Neural crest cell (in vitro differentiated cells): ENCODE measurements at regions not wholly inside any gene's neighbourhood (a gene's known extent, or its start where the extent isn't known, plus 50 kb on each side); places are given as distances from the start of the nearest gene placed in this dataset.

Source experiments
- DNase-seq: peaks from one replicate; pipeline ENCODE4 v3.0.0; 2021; ENCODE audit warnings: low read depth, mixed read lengths, low spot score
- H3K27ac Mint-ChIP-seq: one replicate; pipeline ENCODE4 v1.8.0; 2021; ENCODE audit warnings: mild to moderate bottlenecking, mixed read lengths; ENCODE audit not compliant: unreplicated experiment
- H3K27me3 Mint-ChIP-seq: 2 replicates; pipeline ENCODE4 v1.8.0; 2021; ENCODE audit warnings: low read depth, mild to moderate bottlenecking, mixed read lengths
- H3K36me3 Mint-ChIP-seq: 2 replicates; pipeline ENCODE4 v1.8.0; 2021; ENCODE audit warnings: low read depth, mild to moderate bottlenecking, mixed read lengths
- H3K4me1 Mint-ChIP-seq: 2 replicates; pipeline ENCODE4 v1.8.0; 2021; ENCODE audit warnings: mixed read lengths
- H3K4me3 Mint-ChIP-seq: one replicate; pipeline ENCODE4 v1.8.0; 2021; ENCODE audit warnings: mild to moderate bottlenecking, mixed read lengths
- H3K9me3 Mint-ChIP-seq: 2 replicates; pipeline ENCODE4 v1.8.0; 2021; ENCODE audit warnings: mixed read lengths
- CTCF ChIP-seq: fragments of 200-600 bp; sonication (generic); conservative IDR thresholded peaks from 2 replicates; pipeline ENCODE4 v1.5.0; 2021; ENCODE audit warnings: antibody characterized with exemption, mild to moderate bottlenecking

GRCh38 chr18:45218436-45218835 is 396.8 kb upstream of the SLC14A2 start:
- TF ChIP-seq CTCF: no peak
- H3K27me3 Mint-ChIP-seq: no peaks in the 10 kb centered on the region
- H3K36me3 Mint-ChIP-seq: peaks cover 2% of the 10 kb centered on the region
- peaks cover 3% of the 10 kb centered on the region for H3K9me3 Mint-ChIP-seq
- H3K4me1 Mint-ChIP-seq: peaks cover 18% of the 10 kb centered on the region
- DNase-seq: no peak
- H3K27ac Mint-ChIP-seq: no peak overlapping the region
- H3K4me3 Mint-ChIP-seq: no peak overlapping the region

- Mint-ChIP-seq H3K27ac (no peak overlapping the region), H3K27me3 (no peaks in the 10 kb centered on the region), H3K9me3 (peaks cover 3% of the 10 kb centered on the region), H3K4me3 (no peak overlapping the region), H3K4me1 (no peaks in the 10 kb centered on the region), H3K36me3 (peaks cover 2% of the 10 kb centered on the region)
- no peak for DNase-seq
- TF ChIP-seq CTCF: no peak
Measured at GRCh38 chr18:45221363-45221762, 393.9 kb upstream of the SLC14A2 start.

GRCh38 chr18:45222180-45222579 is 393.1 kb upstream of the SLC14A2 start:
- Mint-ChIP-seq H3K9me3 (peaks cover 3% of the 10 kb centered on the region), H3K36me3 (peaks cover 2% of the 10 kb centered on the region), H3K27ac (peak overlapping the region; percentile 3), H3K27me3 (no peaks in the 10 kb centered on the region), H3K4me1 (no peaks in the 10 kb centered on the region), H3K4me3 (no peak overlapping the region)
- no peak for TF ChIP-seq CTCF
- no peak for DNase-seq

- H3K4me1 Mint-ChIP-seq: peaks cover 7% of the 10 kb centered on the region
- H3K36me3 Mint-ChIP-seq: no peaks in the 10 kb centered on the region
- H3K27me3 Mint-ChIP-seq: no peaks in the 10 kb centered on the region
- peaks cover 10% of the 10 kb centered on the region for H3K9me3 Mint-ChIP-seq
- H3K27ac Mint-ChIP-seq: no peak overlapping the region
- no peak for DNase-seq
- no peak for TF ChIP-seq CTCF
- H3K4me3 Mint-ChIP-seq: no peak overlapping the region
Measured at GRCh38 chr18:45227001-45227742, 388.1 kb upstream of the SLC14A2 start.

- Mint-ChIP-seq H3K36me3 (no peaks in the 10 kb centered on the region), H3K9me3 (peaks cover 8% of the 10 kb centered on the region), H3K4me3 (no peak overlapping the region), H3K27me3 (no peaks in the 10 kb centered on the region), H3K4me1 (peaks cover 14% of the 10 kb centered on the region), H3K27ac (peak overlapping the region; percentile 8)
- TF ChIP-seq CTCF: no peak
- DNase-seq: no peak
Measured at GRCh38 chr18:45228796-45229388, 386.4 kb upstream of the SLC14A2 start.
